ENCODE measurements at regions not wholly inside any gene's neighbourhood (a gene's known extent, or its start where the extent isn't known, plus 50 kb on each side); places are given as distances from the start of the nearest gene placed in this dataset.
A peak's percentile ranks its signal among the peaks of the same experiment; 100 is the strongest.

GRCh38 chr5:3266861-3267260 is 328.8 kb upstream of the IRX1 start:
- DNase-seq, result no peak

DNA sequence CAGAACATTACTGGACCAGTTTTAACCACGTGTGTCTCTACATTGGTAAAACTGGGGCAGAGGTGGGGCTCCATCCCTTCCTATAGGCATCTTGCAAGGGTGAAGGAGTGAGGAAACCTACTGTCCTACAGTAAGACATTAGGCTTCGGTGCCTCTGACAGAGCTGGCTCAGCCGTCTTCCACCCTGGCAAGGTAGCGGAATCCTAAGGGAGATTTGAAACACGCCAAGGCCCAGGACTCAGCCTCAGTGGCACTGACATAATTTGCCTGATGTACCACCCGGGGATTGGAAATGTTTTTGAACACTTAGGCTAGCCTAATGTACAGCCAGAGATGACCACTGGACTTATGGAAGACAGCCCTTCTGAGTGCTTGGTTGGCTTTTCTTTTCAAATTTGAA is 329.7 kb upstream of the IRX1 start:
- no peak for DNase-seq

GRCh38 chr5:3265131-3265885 is 330.3 kb upstream of the IRX1 start:
- no peak for DNase-seq

- DNase-seq, result no peak
Measured at GRCh38 chr5:3262451-3262850, 333.2 kb upstream of the IRX1 start.

DNA sequence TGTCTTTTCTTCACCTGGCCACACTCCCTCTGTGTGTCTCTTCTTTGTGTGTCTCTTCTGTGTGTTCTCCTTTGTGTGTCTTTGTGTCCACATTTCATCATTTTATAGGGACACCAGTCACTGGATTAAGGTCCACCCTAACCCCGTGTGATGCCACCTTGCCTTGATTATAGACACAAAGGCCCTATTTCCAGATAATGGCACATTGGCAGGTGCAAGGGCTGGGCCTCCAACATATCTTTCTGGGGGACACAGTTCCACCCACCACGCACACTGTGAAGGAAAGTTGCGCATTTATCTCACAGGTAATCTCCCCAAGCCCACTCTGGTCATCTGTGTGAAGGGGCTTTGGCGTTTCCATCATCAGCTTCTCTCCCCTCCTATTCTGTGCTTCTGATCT is 334.6 kb upstream of the IRX1 start:
- DNase-seq, result no peak

DNA sequence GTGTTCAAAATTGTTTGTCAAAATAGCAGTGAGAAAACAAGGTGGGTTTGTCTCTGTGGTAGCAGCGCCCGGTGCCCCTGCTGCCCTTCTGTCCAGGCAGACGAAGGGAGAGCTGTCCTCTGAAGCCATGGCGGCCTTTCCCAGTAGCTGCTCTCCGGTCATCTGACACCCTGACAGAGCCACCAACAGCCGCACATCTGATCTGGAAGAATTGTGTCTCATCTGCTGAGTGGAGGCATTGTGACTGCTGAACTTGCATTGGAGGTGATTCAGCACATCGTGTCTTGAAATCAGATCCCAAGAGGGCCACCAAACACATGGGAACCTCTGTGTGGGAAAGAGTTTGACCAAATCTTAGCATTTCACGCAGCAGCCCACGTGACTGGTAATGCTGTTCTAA is 337.6 kb upstream of the IRX1 start:
- no peak for DNase-seq

- DNase-seq, result no peak
Measured at GRCh38 chr5:3252235-3252634, 343.4 kb upstream of the IRX1 start.

GRCh38 chr5:3251784-3252183 is 343.8 kb upstream of the IRX1 start:
- DNase-seq, result no peak

DNA sequence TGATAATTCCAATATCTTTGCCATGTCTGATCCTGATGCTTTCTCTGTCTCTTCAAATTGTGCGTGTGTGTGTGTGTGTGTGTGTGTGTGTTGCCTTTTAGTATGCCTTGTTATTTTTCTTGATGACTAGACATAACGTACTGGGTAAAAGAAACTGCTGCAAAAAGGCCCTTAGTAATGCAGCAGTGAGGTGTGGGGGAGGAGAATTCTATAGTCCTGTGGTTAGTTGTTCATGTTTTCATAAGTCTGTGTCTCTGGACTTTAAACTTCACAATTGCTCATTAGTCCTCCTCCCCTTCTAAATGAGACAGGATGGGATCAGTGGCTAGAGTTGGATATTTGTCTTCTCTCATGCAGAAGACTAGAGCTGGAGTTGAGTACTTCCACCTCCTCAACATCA is 346.2 kb upstream of the IRX1 start:
- DNase-seq, result no peak

DNA sequence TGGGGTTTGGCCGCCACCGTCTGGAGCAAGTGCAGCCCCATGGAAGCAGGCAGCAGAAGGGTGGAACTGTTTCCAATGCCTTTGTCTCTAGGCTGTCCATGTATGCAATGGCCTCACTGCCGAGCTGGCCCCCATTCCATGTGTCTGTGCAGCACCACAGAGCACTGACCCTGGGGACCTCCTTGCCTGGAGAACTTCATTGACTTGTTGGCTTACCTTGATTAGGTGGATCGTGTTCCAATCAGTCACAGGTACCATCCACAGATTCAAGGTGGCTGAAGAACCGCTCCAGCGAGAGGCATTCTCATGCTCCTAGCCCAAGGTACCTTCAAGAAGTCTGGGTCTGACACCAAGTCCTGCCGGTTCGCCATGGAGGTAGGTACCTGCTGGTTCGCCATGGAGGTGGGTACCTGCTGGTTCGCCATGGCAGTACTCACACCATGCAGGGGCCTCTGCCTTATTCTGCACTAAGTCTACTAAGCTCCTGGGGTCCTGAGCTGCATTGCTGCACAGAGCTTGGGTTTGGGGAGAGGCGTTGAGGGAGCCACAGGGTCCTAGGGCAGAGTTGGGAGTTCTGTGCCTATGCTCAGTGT is 358.3 kb upstream of the IRX1 start:
- DNase-seq, result no peak

GRCh38 chr5:3234566-3234965 is 361.1 kb upstream of the IRX1 start:
- DNase-seq, result no peak

GRCh38 chr5:3230941-3231340 is 364.7 kb upstream of the IRX1 start:
- DNase-seq, result no peak

- no peak for DNase-seq
Measured at GRCh38 chr5:3230254-3230653, 365.4 kb upstream of the IRX1 start.

GRCh38 chr5:3226196-3226920 is 369.3 kb upstream of the IRX1 start:
- DNase-seq, result no peak

DNA sequence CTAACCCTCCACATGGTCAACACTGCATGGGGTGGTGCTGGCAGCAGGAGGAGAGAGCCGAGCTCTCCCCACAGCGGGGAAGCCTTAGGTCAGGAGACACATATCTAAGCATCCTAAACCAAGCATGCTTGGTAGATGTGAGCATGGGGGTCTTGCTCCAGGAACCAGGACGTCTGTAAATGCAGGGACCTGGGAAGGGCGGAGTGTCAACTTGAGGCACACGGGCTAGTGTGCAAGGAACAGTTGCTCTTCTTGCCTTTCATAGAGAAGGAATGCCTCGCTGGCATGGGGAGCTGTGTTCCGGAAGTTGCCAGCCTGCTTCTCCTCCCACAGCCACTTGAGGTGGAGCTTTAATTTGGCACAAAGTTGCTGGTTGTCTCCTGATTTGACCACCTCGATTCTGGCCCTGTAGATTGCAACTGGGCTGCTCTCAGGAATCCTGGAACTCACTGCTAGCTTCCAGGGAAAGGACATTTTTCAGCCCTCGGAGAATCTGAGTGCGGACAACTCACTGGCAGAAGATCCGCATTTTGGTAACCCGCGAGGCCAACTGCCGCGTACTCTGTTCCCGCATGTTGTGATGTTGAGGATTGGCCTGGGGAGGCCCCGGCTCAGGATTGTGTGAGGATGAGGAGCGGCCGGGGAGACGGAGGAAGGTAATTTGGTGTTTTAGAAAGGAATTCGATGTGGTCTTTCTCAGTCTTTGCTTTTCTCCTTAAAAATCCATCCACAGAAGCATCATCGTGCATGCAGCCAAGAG is 370.3 kb upstream of the IRX1 start:
- no peak for DNase-seq

DNA sequence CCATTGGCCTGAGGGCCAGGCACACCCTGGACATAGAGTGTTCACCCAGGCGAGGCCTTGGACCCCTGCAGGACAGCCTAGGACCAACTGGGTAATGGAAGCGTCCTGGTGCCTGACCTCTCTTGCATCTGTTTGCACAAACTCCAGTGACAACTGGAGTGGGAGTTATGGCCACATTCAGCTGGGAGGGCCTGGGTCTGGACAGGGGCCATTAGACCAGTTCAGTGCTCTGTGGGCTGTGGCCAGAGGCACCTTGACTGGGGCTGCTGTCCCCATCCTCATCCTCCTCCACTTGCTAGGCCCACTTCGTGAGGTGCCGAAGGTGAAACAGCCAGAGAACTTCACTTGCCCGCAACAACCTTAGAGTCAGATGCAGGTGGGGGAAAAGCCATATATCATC is 372.7 kb upstream of the IRX1 start:
- DNase-seq, result no peak

- DNase-seq, result no peak
Measured at GRCh38 chr5:3221432-3221831, 374.2 kb upstream of the IRX1 start.

- DNase-seq, result peak; percentile 42
Measured at GRCh38 chr5:3220638-3221288, 374.9 kb upstream of the IRX1 start.

DNA sequence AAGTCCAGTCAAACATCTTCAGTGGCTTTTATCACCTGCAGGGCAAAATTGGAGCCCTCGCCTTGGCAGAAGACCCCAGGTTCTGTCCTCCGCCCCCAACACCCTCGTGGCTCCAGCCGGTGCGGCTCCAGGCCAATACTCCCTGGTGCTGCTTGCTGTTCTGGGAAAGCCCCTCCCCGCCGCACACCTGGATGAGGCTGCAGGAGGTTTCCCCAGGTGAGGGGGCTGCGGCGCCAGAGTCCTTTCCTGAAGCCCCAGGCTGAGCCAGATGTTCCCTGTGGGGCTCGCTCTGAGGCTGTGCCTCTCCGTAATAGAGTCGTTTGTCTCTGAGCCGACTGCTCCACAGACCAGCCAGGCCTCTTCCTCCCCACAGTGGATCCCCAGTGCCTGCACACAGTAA is 375.4 kb upstream of the IRX1 start:
- no peak for DNase-seq

DNA sequence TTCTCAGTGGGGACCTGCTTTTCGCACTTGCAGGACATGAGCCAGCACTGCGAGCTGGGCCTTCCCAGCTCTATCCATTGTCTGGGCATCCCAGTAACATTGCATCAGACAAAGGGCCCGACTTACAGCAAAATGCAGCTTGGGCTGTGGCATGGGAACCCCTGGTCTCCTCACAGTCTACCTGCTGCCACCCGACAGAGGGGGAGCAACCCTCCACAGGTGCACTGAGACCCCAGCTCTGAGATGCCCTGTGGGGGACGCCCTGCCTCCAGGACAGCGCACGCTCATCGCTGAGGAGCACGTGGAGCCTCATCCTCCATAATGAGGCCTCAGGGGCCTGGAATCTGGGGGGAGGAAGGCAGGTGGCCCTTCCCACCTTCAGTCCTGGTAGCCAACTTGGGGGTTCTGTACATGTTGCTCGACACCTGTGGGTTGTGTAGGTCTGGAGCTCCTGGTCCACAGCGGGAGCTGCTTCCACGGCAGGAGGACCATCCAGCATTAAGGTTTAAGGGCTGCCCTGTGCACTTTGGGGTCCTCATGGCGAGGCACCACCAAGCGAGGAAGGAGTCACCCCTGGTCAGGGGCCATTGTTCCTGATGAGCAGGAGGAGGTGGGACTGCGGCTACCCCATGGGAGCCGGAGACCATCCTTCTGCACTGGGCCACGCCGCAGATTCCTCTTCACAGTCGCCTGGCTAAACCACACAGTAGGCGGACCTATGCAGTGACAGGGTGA is 376.5 kb upstream of the IRX1 start:
- DNase-seq, result no peak

GRCh38 chr5:3217771-3218495 is 377.7 kb upstream of the IRX1 start:
- peak; percentile 78 for DNase-seq

GRCh38 chr5:3217114-3217513 is 378.5 kb upstream of the IRX1 start:
- peak; percentile 30 for DNase-seq
